ENCODE measurements at regions not wholly inside any gene's neighbourhood (a gene's known extent, or its start where the extent isn't known, plus 50 kb on each side); places are given as distances from the start of the nearest gene placed in this dataset.

GRCh38 chr2:15841776-15842560, 98.4 kb upstream of the MYCN start:
- no peak for ATAC-seq
- TF ChIP-seq ZNF70 (CRISPR knock-in tag; IDR thresholded peaks at IDR 0.05) (no peak), OSR1 (CRISPR knock-in tag; IDR thresholded peaks at IDR 0.05) (no peak), PPARA (CRISPR knock-in tag; IDR thresholded peaks at IDR 0.05; ENCODE audit: borderline replicate concordance) (no peak), ARNTL (CRISPR knock-in tag; IDR thresholded peaks at IDR 0.05; ENCODE audit: borderline replicate concordance, low read depth) (no peak), TSHZ2 (CRISPR knock-in tag; IDR thresholded peaks at IDR 0.05) (no peak), ZFP30 (CRISPR knock-in tag; IDR thresholded peaks at IDR 0.05) (no peak), TOX (CRISPR knock-in tag; IDR thresholded peaks at IDR 0.05; ENCODE audit: borderline replicate concordance) (no peak), ISL1 (CRISPR knock-in tag; IDR thresholded peaks at IDR 0.05) (no peak), BACH2 (CRISPR knock-in tag; IDR thresholded peaks at IDR 0.05; ENCODE audit: borderline replicate concordance) (no peak)
- TF ChIP-seq, protein P1, sequence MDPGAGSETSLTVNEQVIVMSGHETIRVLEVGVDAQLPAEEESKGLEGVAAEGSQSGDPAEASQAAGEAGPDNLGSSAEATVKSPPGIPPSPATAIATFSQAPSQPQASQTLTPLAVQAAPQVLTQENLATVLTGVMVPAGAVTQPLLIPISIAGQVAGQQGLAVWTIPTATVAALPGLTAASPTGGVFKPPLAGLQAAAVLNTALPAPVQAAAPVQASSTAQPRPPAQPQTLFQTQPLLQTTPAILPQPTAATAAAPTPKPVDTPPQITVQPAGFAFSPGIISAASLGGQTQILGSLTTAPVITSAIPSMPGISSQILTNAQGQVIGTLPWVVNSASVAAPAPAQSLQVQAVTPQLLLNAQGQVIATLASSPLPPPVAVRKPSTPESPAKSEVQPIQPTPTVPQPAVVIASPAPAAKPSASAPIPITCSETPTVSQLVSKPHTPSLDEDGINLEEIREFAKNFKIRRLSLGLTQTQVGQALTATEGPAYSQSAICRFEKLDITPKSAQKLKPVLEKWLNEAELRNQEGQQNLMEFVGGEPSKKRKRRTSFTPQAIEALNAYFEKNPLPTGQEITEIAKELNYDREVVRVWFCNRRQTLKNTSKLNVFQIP (CRISPR knock-in tag; IDR thresholded peaks at IDR 0.05; ENCODE audit: borderline replicate concordance, low read depth), result no peak

DNA sequence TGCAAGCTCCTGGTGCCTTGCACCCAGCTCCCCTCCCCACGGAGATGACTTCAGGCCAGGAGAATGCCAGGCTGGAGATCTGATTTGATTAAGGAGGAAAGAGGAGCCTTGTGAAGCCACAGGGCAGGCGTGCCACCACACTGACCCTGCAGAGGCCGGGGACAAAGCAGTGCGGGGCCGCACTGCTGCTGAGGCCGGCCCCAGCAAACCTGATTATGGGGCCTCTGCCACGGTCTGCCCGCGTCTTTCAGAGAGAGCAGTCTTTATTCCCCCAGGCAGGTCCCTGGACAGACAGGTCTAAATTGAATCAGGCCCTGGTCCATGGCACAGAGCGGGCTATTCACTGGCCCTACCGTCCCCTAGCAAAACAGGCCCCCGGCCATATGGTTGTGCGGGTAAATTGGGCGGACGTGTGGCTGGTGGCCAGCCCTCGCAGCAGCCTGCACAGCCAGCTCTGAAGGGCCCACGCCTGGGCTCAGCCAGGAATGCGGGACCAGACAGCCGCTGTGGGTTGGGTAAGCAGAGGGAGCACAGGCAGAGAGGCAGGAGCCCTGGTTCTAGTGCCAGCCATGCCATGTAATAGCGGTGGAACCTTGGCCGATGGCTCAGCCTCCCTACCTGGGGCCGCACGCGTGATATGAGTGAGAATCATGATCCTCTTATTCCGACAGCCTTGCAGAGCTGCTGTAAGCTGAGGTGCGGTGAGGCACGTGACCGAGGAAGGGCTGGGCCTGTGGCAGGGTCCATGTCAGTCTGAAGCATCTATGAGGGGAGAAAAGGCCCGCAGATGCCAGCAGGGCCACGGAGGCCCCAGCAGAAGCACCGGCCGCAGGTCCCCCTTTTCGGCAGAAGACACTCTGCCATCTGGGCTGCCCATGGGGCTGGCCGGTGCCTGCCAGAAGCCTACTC, 97.3 kb upstream of the MYCN start:
- ATAC-seq, result peak; percentile 83
- TF ChIP-seq ISL1 (CRISPR knock-in tag; IDR thresholded peaks at IDR 0.05), result peak; percentile 25; the same call in 1 of the 2 replicates
- no peak; the same call in 1 of the 2 replicates for TF ChIP-seq GLIS3 (CRISPR knock-in tag; IDR thresholded peaks at IDR 0.05)
- no peak for TF ChIP-seq BACH2 (CRISPR knock-in tag; IDR thresholded peaks at IDR 0.05; ENCODE audit: borderline replicate concordance)
- no peak; the same call in 1 of the 2 replicates for TF ChIP-seq ARNTL (CRISPR knock-in tag; IDR thresholded peaks at IDR 0.05; ENCODE audit: borderline replicate concordance, low read depth)
- TF ChIP-seq ZFP30 (CRISPR knock-in tag; IDR thresholded peaks at IDR 0.05), result no peak
- TF ChIP-seq, protein P2, sequence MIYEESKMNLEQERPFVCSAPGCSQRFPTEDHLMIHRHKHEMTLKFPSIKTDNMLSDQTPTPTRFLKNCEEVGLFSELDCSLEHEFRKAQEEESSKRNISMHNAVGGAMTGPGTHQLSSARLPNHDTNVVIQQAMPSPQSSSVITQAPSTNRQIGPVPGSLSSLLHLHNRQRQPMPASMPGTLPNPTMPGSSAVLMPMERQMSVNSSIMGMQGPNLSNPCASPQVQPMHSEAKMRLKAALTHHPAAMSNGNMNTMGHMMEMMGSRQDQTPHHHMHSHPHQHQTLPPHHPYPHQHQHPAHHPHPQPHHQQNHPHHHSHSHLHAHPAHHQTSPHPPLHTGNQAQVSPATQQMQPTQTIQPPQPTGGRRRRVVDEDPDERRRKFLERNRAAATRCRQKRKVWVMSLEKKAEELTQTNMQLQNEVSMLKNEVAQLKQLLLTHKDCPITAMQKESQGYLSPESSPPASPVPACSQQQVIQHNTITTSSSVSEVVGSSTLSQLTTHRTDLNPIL (CRISPR knock-in tag; IDR thresholded peaks at IDR 0.05; ENCODE audit: low read depth), result peak; percentile 61; the same call in 1 of the 2 replicates
- no peak for TF ChIP-seq PATZ1 (CRISPR knock-in tag; IDR thresholded peaks at IDR 0.05; ENCODE audit: borderline replicate concordance)
- TF ChIP-seq ZFP3 (CRISPR knock-in tag; IDR thresholded peaks at IDR 0.05), result 0 out of 2 replicates have a peak, but pooled peaks have one; percentile 71
- TF ChIP-seq RARB (CRISPR knock-in tag; IDR thresholded peaks at IDR 0.05), result no peak
- TF ChIP-seq ZNF565 (CRISPR knock-in tag; conservative IDR thresholded peaks at IDR 0.05; ENCODE audit: low read depth), result peak; percentile 53; the same call in 1 of the 2 replicates
- TF ChIP-seq TCF4 (CRISPR knock-in tag; IDR thresholded peaks at IDR 0.05; ENCODE audit: borderline replicate concordance), result peak; percentile 91
- TF ChIP-seq TOX (CRISPR knock-in tag; IDR thresholded peaks at IDR 0.05; ENCODE audit: borderline replicate concordance), result no peak
- TF ChIP-seq ZNF70 (CRISPR knock-in tag; IDR thresholded peaks at IDR 0.05), result 0 out of 2 replicates have a peak, but pooled peaks have one; percentile 8
- no peak for TF ChIP-seq ZC3H10 (CRISPR knock-in tag; IDR thresholded peaks at IDR 0.05)
- TF ChIP-seq ESRRG (CRISPR knock-in tag; IDR thresholded peaks at IDR 0.05), result no peak
- peak; percentile 46 for TF ChIP-seq SNAI2 (CRISPR knock-in tag; IDR thresholded peaks at IDR 0.05)
- TF ChIP-seq, protein P1 (CRISPR knock-in tag; IDR thresholded peaks at IDR 0.05; ENCODE audit: borderline replicate concordance, low read depth), result no peak
- no peak; the same call in none of the 2 replicates for TF ChIP-seq CSRNP3 (CRISPR knock-in tag; IDR thresholded peaks at IDR 0.05)
- TF ChIP-seq PPARA (CRISPR knock-in tag; IDR thresholded peaks at IDR 0.05; ENCODE audit: borderline replicate concordance), result no peak
- TF ChIP-seq OSR1 (CRISPR knock-in tag; IDR thresholded peaks at IDR 0.05), result no peak
- TF ChIP-seq ZNF8 (CRISPR knock-in tag; IDR thresholded peaks at IDR 0.05), result peak; percentile 20; the same call in 1 of the 2 replicates
- no peak for TF ChIP-seq CSDC2 (CRISPR knock-in tag; IDR thresholded peaks at IDR 0.05)
